ENCODE measurements at regions not wholly inside any gene's neighbourhood (a gene's known extent, or its start where the extent isn't known, plus 50 kb on each side); places are given as distances from the start of the nearest gene placed in this dataset.

- 9% methylated on average over 1 of the region's 4 CpGs for WGBS (ENCODE audit: insufficient coverage)
These were observed 51.5 kb downstream of the IRAG1 start for GRCh38 chr11:10641912-10642697.

More at GRCh38 chr11:10641912-10642697, 51.5 kb downstream of the IRAG1 start:
- intact Hi-C loops (cut with micrococcal nuclease) = loop anchor here (1.0 to 2.0 kb wide), 5 partner anchors 14 to 185 kb away; partner anchors contain the start of gene RNF141
- H3K36me3 ChIP-seq (replicated peaks in 1 of 2; ENCODE audit: control extremely low read depth in 1 of 2, control insufficient read depth in 1 of 2, extremely low read depth in 1 of 2, insufficient read depth in 2 of 2, low read length in 1 of 2) = no peaks in the 10 kb centered on the region
- H3K27ac ChIP-seq (ENCODE audit: low read length in 2 of 2) = peak overlapping the region; percentile 87 to 88
- ChIA-PET CTCF (interaction anchor here (1.3 to 2.9 kb wide), 6 partner anchors 11 to 186 kb away, joined by 3 to 19 read pairs (median 5); partner anchors contain the start of gene RNF141), POLR2A (interaction anchor here (0.6 to 3.0 kb wide), 6 partner anchors 16 to 153 kb away, joined by 3 to 9 read pairs (median 3); partner anchors contain the start of gene RNF141)
- H3K9ac ChIP-seq (ENCODE audit: low read length) = peak overlapping the region; percentile 38
- H4K20me1 ChIP-seq (ENCODE audit: control insufficient read depth, insufficient read depth, low read length, poor library complexity, severe bottlenecking) = no peaks in the 10 kb centered on the region
- H3K4me3 ChIP-seq (ENCODE audit: control extremely low read depth in 1 of 5, extremely low read depth in 1 of 5, insufficient read depth in 1 of 5, low read depth in 2 of 5, low read length in 4 of 5) = peak overlapping the region in 1 of 5 experiments; percentile 35
- peaks cover 55 to 86% of the 10 kb centered on the region in 2 donors for H3K4me1 ChIP-seq (ENCODE audit: control insufficient read depth in 2 of 2, insufficient read depth in 2 of 2, low read length in 2 of 2)
- Mint-ChIP-seq H3K9me3 (ENCODE audit: insufficient read depth) (no peaks in the 10 kb centered on the region), H3K27me3 (no peaks in the 10 kb centered on the region), H3K4me1 (peaks cover 83% of the 10 kb centered on the region), H3K4me3 (peak overlapping the region; percentile 74), H3K27ac (peak overlapping the region; percentile 94)
- DNase-seq (no peak), ATAC-seq (ENCODE audit: low read depth) (no peak)
- H2AFZ ChIP-seq (ENCODE audit: insufficient read depth, low read depth, low read length, poor library complexity, severe bottlenecking) = peak overlapping the region; percentile 34
- no peaks in the 10 kb centered on the region for H3K79me2 ChIP-seq (ENCODE audit: control insufficient read depth, insufficient read depth, low read length)
- no peaks in the 10 kb centered on the region for H3K27me3 ChIP-seq (replicated peaks in 1 of 4; ENCODE audit: control extremely low read depth in 1 of 4, control insufficient read depth in 3 of 4, insufficient read depth in 4 of 4, low read length in 3 of 4)
- no peak for TF ChIP-seq CTCF (IDR thresholded peaks at IDR 0.05)
- no peak for TF ChIP-seq EZH2 (IDR thresholded peaks at IDR 0.05; ENCODE audit: borderline replicate concordance, insufficient read depth, low read depth, low read length, poor library complexity, severe bottlenecking)
- H3K4me2 ChIP-seq (replicated peaks; ENCODE audit: low read depth, low read length, poor library complexity, severe bottlenecking) = peak overlapping the region; percentile 69
- no peaks in the 10 kb centered on the region for H3K9me3 ChIP-seq (ENCODE audit: control extremely low read depth in 1 of 3, control insufficient read depth in 2 of 3, insufficient read depth in 1 of 3, low read length in 2 of 3)

Measured in B cell (primary cell).